ENCODE measurements at regions not wholly inside any gene's neighbourhood (a gene's known extent, or its start where the extent isn't known, plus 50 kb on each side); places are given as distances from the start of the nearest gene placed in this dataset.

DNA sequence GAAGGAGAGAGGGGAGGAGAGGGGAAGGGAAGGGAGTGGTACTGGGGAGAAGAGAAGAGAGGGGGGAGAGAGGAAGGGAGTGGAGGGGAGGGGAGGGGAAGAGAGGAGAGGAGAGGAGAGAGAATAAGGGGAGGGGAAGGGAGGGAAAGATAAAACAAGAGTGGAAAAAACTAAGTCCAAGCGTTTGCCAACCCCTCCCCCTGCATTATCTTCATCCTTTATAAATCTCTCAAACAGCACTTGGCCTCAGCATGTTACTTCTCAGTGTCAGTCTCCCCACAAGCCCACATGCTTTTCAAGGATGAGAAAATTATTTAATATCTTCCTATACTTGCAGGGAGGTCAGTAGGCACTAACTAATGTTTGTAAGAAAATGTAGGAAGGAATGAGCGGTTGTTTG, 204.5 kb downstream of the LSM5 start:
- no peak for DNase-seq (ENCODE audit: extremely low read depth, insufficient read length)
- no peaks in the 10 kb centered on the region for H3K36me3 ChIP-seq (ENCODE audit: control insufficient read depth, insufficient read depth, low read length)
- H3K27me3 ChIP-seq (replicated peaks; ENCODE audit: control insufficient read depth, insufficient read depth, low read length): no peaks in the 10 kb centered on the region
- TF ChIP-seq, protein P1, sequence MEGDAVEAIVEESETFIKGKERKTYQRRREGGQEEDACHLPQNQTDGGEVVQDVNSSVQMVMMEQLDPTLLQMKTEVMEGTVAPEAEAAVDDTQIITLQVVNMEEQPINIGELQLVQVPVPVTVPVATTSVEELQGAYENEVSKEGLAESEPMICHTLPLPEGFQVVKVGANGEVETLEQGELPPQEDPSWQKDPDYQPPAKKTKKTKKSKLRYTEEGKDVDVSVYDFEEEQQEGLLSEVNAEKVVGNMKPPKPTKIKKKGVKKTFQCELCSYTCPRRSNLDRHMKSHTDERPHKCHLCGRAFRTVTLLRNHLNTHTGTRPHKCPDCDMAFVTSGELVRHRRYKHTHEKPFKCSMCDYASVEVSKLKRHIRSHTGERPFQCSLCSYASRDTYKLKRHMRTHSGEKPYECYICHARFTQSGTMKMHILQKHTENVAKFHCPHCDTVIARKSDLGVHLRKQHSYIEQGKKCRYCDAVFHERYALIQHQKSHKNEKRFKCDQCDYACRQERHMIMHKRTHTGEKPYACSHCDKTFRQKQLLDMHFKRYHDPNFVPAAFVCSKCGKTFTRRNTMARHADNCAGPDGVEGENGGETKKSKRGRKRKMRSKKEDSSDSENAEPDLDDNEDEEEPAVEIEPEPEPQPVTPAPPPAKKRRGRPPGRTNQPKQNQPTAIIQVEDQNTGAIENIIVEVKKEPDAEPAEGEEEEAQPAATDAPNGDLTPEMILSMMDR (IDR thresholded peaks at IDR 0.05; ENCODE audit: insufficient read depth, low read length, poor library complexity, severe bottlenecking): no peak
- H3K4me3 ChIP-seq (replicated peaks; ENCODE audit: low read depth, low read length): no peak overlapping the region

DNA sequence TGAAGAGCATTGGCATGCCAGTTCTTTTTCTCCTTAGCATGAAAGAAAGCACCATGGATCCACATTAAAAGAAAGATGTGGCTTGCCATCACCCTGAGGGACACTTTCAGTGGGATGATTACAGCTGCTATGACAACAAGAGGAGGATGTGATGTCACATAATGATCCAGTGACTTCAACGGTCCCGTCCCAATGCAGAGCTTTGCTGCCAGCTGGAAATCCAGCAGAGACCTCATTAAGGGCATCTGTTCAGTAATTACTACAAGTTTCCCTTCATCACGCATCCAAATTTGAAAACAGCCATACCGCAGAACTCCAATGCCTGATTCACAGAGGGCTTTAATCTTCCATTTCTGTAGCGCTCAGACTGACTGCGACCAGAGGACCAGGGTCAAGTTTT, 206.6 kb downstream of the LSM5 start:
- Histone ChIP-seq H3K27me3 (replicated peaks; ENCODE audit: control insufficient read depth, insufficient read depth, low read length) (no peaks in the 10 kb centered on the region), H3K36me3 (ENCODE audit: control insufficient read depth, insufficient read depth, low read length) (no peaks in the 10 kb centered on the region), H3K4me3 (replicated peaks; ENCODE audit: low read depth, low read length) (no peak overlapping the region)
- TF ChIP-seq, protein P1 (IDR thresholded peaks at IDR 0.05; ENCODE audit: insufficient read depth, low read length, poor library complexity, severe bottlenecking): no peak
- DNase-seq (ENCODE audit: extremely low read depth, insufficient read length): no peak

DNA sequence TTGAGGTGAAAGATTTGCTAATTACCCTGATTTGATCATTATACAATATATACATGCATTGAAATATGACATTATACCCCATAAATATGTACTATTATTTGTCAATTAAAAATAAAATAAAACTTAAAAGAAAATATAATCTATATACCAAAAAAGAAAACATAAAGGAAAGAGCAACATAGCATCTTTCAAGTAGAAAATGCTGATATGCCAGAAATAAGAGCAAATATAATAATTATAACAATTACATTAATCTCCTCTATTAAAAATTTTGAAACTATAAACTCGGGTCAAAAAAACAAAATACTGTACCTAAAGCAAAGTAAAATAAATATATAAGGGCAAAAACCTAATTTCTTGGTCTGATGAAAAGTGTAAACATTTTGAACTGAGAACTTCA, 209.3 kb upstream of the PDE1C start:
- DNase-seq (ENCODE audit: extremely low read depth, insufficient read length): no peak
- TF ChIP-seq, protein P1 (IDR thresholded peaks at IDR 0.05; ENCODE audit: insufficient read depth, low read length, poor library complexity, severe bottlenecking): no peak
- Histone ChIP-seq H3K4me3 (replicated peaks; ENCODE audit: low read depth, low read length) (no peak overlapping the region), H3K36me3 (ENCODE audit: control insufficient read depth, insufficient read depth, low read length) (no peaks in the 10 kb centered on the region), H3K27me3 (replicated peaks; ENCODE audit: control insufficient read depth, insufficient read depth, low read length) (no peaks in the 10 kb centered on the region)

DNA sequence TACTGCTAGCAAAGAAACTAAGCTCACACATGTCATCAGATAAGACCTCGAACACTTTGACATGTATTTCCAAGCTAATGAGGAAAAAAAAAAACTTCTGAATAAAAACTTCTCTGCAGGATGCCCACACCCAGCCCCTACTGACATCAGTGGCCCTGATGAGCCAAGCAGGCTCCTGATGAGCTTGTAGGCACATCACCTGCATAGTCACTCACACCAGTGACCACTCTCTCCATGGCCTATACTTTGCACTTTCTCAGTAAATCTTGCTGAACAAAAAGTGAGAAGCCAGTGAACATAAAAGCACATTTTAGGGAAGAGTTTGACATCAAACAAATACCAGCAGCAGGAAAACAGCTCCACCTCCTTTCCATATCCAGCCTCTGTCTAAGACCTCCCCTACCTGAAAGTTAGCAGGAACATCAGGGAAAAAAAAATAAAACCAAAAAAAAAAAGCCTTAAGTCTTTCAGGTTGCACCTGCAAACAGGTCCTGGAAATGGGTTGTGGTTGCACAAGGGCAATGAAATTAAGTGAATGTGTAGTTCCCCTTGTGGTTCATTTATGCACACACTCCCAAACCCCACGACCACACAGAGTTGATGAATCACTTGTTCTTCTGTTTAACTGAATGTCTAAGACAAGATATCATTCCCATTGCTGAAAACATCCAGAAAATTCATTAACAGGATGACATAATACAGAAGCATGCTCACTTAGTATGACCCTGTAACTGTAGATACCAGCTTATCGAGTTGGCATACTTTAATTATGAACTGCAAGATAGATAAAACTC, 205.2 kb upstream of the PDE1C start:
- H3K27me3 ChIP-seq (replicated peaks; ENCODE audit: control insufficient read depth, insufficient read depth, low read length): no peaks in the 10 kb centered on the region
- DNase-seq (ENCODE audit: extremely low read depth, insufficient read length): no peak
- no peaks in the 10 kb centered on the region for H3K36me3 ChIP-seq (ENCODE audit: control insufficient read depth, insufficient read depth, low read length)
- no peak overlapping the region for H3K4me3 ChIP-seq (replicated peaks; ENCODE audit: low read depth, low read length)
- TF ChIP-seq, protein P1 (IDR thresholded peaks at IDR 0.05; ENCODE audit: insufficient read depth, low read length, poor library complexity, severe bottlenecking): no peak

DNA sequence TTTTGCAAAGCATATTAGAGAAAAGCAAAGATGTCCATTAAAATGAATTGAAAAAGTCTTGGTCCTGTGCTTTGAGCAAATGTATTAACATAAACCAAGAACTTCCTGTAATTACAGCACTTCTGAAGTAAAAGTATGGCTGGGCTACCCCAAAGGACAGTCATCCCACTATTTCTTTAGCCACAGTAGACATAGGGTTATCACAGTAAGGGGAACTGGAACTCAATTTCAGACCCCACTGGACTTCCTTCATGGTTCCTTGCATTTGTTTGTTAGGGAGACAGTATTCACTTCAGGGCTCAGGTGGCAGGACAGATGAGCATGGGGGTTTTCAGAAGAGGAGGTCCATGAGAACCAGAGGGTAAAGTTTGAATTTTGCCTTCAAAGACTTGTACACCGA, 203.1 kb upstream of the PDE1C start:
- no peak for DNase-seq (ENCODE audit: extremely low read depth, insufficient read length)
- TF ChIP-seq, protein P1 (IDR thresholded peaks at IDR 0.05; ENCODE audit: insufficient read depth, low read length, poor library complexity, severe bottlenecking): no peak
- Histone ChIP-seq H3K27me3 (replicated peaks; ENCODE audit: control insufficient read depth, insufficient read depth, low read length) (no peaks in the 10 kb centered on the region), H3K4me3 (replicated peaks; ENCODE audit: low read depth, low read length) (no peak overlapping the region), H3K36me3 (ENCODE audit: control insufficient read depth, insufficient read depth, low read length) (no peaks in the 10 kb centered on the region)
